K562 (cell line): ENCODE measurements at regions not wholly inside any gene's neighbourhood (a gene's known extent, or its start where the extent isn't known, plus 50 kb on each side); places are given as distances from the start of the nearest gene placed in this dataset.

Experiments used
- CBFA2T3 ChIP-seq: fragments of 450-650 bp; IDR thresholded peaks from 2 replicates; pipeline ENCODE4 v1.6.1; 2017
- CCNT2 ChIP-seq: IDR thresholded peaks from 2 replicates; pipeline ENCODE4 v1.6.1; 2011; ENCODE audit warnings: borderline replicate concordance, low read depth, mild to moderate bottlenecking, moderate library complexity, mixed read lengths, low read length; ENCODE audit not compliant: insufficient read length; ENCODE audit errors: extremely low read depth
- CHCHD3 ChIP-seq: fragments of 250-450 bp; sonication (Bioruptor Pico); IDR thresholded peaks from 2 replicates; pipeline ENCODE4 v2.1.2; 2022; ENCODE audit warnings: mild to moderate bottlenecking
- JUND ChIP-seq, 2 experiments: IDR thresholded peaks; 2 replicates in 1 of 2; 3 replicates in 1 of 2; pipeline ENCODE4 v1.6.1; 2011; ENCODE audit warnings: borderline replicate concordance in 2 of 2, low read depth in 2 of 2, low read length in 2 of 2, improper control_type of control experiment in 1 of 2, missing biosample characterization in 1 of 2, missing genetic modification characterization in 1 of 2, missing genetic modification reagents in 1 of 2
- KLF6 ChIP-seq: fragments of 250-450 bp; sonication (Bioruptor Pico); IDR thresholded peaks from 2 replicates; pipeline ENCODE4 v1.4.0; 2020; ENCODE audit warnings: mild to moderate bottlenecking, moderate library complexity, borderline replicate concordance
- MIER1 ChIP-seq: fragments of 450-650 bp; IDR thresholded peaks from 2 replicates; pipeline ENCODE4 v1.6.1; 2016; ENCODE audit warnings: antibody characterized with exemption, mild to moderate bottlenecking, low read depth
- MTA1 ChIP-seq: fragments of 450-650 bp; IDR thresholded peaks from 2 replicates; pipeline ENCODE4 v1.6.1; 2017; ENCODE audit warnings: borderline replicate concordance
- NCOR1 ChIP-seq: fragments of 450-650 bp; IDR thresholded peaks from 2 replicates; pipeline ENCODE4 v1.6.1; 2016; ENCODE audit warnings: mild to moderate bottlenecking, moderate library complexity
- RBBP5 ChIP-seq: fragments of 200-600 bp; sonication (generic); IDR thresholded peaks from 2 replicates; pipeline ENCODE4 v1.6.1; 2012; ENCODE audit warnings: borderline replicate concordance, mild to moderate bottlenecking, low read length, control low read depth, inconsistent platforms; ENCODE audit not compliant: insufficient read depth, poor library complexity, severe bottlenecking
- RCOR1 ChIP-seq, 2 experiments: IDR thresholded peaks; 2 replicates each; pipeline ENCODE4 v1.6.1; 2012; ENCODE audit warnings: low read depth in 2 of 2, low read length in 2 of 2, borderline replicate concordance in 1 of 2, improper control_type of control experiment in 1 of 2
- SMAD4 ChIP-seq: fragments of 250-450 bp; sonication (Bioruptor Pico); conservative IDR thresholded peaks from 2 replicates; pipeline ENCODE4 v1.8.0; 2021; ENCODE audit warnings: inconsistent platforms, mild to moderate bottlenecking, moderate library complexity
- SOX6 ChIP-seq: fragments of 450-650 bp; IDR thresholded peaks from 2 replicates; pipeline ENCODE4 v1.6.1; 2014; ENCODE audit warnings: mild to moderate bottlenecking
- SRSF3 ChIP-seq: fragments of 200-400 bp; formaldehyde crosslinking; IDR thresholded peaks from 2 replicates; pipeline ENCODE4 v1.6.1; 2016; ENCODE audit warnings: mild to moderate bottlenecking, low read length, moderate library complexity; ENCODE audit not compliant: insufficient read depth
- TEAD4 ChIP-seq, 2 experiments: sonication (generic) in 1 of 2; formaldehyde crosslinking in 1 of 2; IDR thresholded peaks; 2 replicates each; pipeline versions ENCODE4 v1.6.1 to v1.8.0; 2012 to 2022; ENCODE audit warnings: borderline replicate concordance in 1 of 2, inconsistent platforms in 1 of 2, low read length in 1 of 2, mild to moderate bottlenecking in 1 of 2, missing genetic modification reagents in 1 of 2
- TRIM24 ChIP-seq, 2 experiments: fragments of 450-650 bp; IDR thresholded peaks; 2 replicates each; pipeline ENCODE4 v1.6.1; 2016
- ZFP30 ChIP-seq: fragments of 250-450 bp; sonication (Bioruptor Pico); IDR thresholded peaks from 2 replicates; pipeline ENCODE4 v1.8.0; 2022; ENCODE audit warnings: moderate library complexity, mild to moderate bottlenecking, inconsistent platforms, borderline replicate concordance
- ZFPM2 ChIP-seq: fragments of 250-450 bp; sonication (Bioruptor Pico); IDR thresholded peaks from 2 replicates; pipeline ENCODE4 v1.5.1; 2022; ENCODE audit warnings: mild to moderate bottlenecking
- ZNF696 ChIP-seq: fragments of 250-450 bp; sonication (Bioruptor Pico); conservative IDR thresholded peaks from 2 replicates; pipeline ENCODE4 v1.4.0; 2020; ENCODE audit warnings: mild to moderate bottlenecking, moderate library complexity
- TF ChIP-seq, protein P1 (sequence below): sonication (generic); formaldehyde crosslinking; IDR thresholded peaks from 2 replicates; pipeline ENCODE4 v1.8.0; 2022; ENCODE audit warnings: mild to moderate bottlenecking, low read depth, missing genetic modification reagents

DNA sequence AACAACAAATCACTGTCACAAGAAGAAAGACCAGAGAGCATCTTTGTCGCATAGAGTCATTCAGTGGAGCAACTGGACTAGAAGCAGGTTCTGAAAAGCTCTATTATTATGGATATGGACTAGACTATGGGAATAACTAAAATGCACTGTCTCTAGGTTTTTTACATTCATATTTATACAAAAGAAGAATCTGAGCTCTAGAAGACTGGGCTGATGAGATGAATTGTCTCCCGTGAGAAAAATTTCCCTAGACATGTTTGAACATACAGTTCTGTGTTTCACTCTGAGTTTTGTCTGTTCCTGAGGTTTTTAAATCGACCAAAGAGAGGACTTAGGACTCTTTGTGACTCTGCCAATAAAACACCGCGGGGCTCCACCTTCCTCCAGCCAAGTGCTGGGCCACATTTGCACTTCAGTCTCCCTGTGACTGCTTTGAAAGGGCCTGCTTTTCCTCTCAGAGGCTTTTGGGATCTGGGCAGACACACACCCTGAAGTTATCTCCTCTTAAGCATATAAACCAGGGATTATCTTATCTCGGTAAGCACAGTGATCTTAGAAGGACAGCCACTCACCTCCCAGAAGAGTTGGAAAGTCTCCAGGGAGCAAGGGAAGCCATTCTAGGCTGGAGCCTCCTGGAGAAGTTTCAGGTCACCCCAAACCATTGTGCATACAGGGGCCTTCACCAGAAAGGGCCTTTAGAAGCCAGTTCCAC, 101.0 kb upstream of the JCAD start (continued):
- TF ChIP-seq CBFA2T3 (peak; percentile 86), MTA1 (0 out of 2 replicates have a peak, but pooled peaks have one; percentile 25), SMAD4 (CRISPR knock-in tag) (peak; percentile 30; the same call in 1 of the 2 replicates), TRIM24 (IDR thresholded peaks at IDR 0.05) (peak in 1 of 2 experiments; percentile 60; a peak in 1 of 4 replicates), MIER1 (peak; percentile 81), ZNF696 (CRISPR knock-in tag) (no peak), RBBP5 (no peak), NCOR1 (peak; percentile 75), CCNT2 (peak; percentile 65), CHCHD3 (CRISPR knock-in tag) (no peak), KLF6 (CRISPR knock-in tag) (no peak), ZFPM2 (CRISPR knock-in tag) (no peak), JUND (IDR thresholded peaks at IDR 0.05; ENCODE audit: borderline replicate concordance, low read depth, low read length) (peak; percentile 18; the same call in 1 of the 2 replicates), JUND (tag; IDR thresholded peaks at IDR 0.05; ENCODE audit: borderline replicate concordance, low read depth, low read length) (peak; percentile 60; the same call in 1 of the 3 replicates), RCOR1 (IDR thresholded peaks at IDR 0.05; ENCODE audit: borderline replicate concordance in 1 of 2, low read depth in 2 of 2, low read length in 2 of 2) (peak in 1 of 2 experiments; percentile 76; a peak in 3 of 4 replicates), SRSF3 (no peak), SOX6 (peak; percentile 60; the same call in 1 of the 2 replicates), ZFP30 (CRISPR knock-in tag) (no peak), TEAD4 (IDR thresholded peaks at IDR 0.05; ENCODE audit: low read length) (peak; percentile 87), TEAD4 (CRISPR knock-in tag; IDR thresholded peaks at IDR 0.05; ENCODE audit: borderline replicate concordance) (no peak)
- TF ChIP-seq, protein P1, sequence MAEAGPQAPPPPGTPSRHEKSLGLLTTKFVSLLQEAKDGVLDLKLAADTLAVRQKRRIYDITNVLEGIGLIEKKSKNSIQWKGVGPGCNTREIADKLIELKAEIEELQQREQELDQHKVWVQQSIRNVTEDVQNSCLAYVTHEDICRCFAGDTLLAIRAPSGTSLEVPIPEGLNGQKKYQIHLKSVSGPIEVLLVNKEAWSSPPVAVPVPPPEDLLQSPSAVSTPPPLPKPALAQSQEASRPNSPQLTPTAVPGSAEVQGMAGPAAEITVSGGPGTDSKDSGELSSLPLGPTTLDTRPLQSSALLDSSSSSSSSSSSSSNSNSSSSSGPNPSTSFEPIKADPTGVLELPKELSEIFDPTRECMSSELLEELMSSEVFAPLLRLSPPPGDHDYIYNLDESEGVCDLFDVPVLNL (CRISPR knock-in tag) = no peak
